GM23338 (cell line): ENCODE measurements at regions not wholly inside any gene's neighbourhood (a gene's known extent, or its start where the extent isn't known, plus 50 kb on each side); places are given as distances from the start of the nearest gene placed in this dataset.

ENCODE experiments used
- ATAC-seq: fragments of 200-7000 bp; cut with Tn5 transposase; 3 replicates; pipeline ENCODE4 v1.9.1; 2020
- DNase-seq: peaks from one replicate; pipeline ENCODE4 v3.0.0-alpha.2; 2015; ENCODE audit warnings: low spot score
- H2AFZ ChIP-seq: fragments of 200-600 bp; sonication (generic); 2 replicates; pipeline ENCODE4 v1.8.0; 2016; ENCODE audit warnings: antibody characterized with exemption, mild to moderate bottlenecking, moderate library complexity
- H3F3A ChIP-seq: fragments of 200-600 bp; sonication (generic); replicated peaks from 2 replicates; pipeline ENCODE4 v1.8.0; 2017; ENCODE audit warnings: antibody characterized with exemption, mixed run types, low read depth
- H3K27ac ChIP-seq: fragments of 200-600 bp; sonication (generic); 2 replicates; pipeline ENCODE4 v1.6.1; 2016; ENCODE audit warnings: low read depth
- H3K27me3 ChIP-seq: fragments of 200-600 bp; sonication (generic); 2 replicates; pipeline ENCODE4 v1.8.0; 2016; ENCODE audit warnings: mild to moderate bottlenecking, mixed run types, moderate library complexity; ENCODE audit not compliant: insufficient read depth
- H3K36me3 ChIP-seq: fragments of 200-600 bp; sonication (generic); 2 replicates; pipeline ENCODE4 v1.8.0; 2016; ENCODE audit warnings: mild to moderate bottlenecking; ENCODE audit not compliant: insufficient read depth
- H3K4me1 ChIP-seq: fragments of 200-600 bp; sonication (generic); 2 replicates; pipeline ENCODE4 v1.8.0; 2016; ENCODE audit warnings: mild to moderate bottlenecking, moderate library complexity; ENCODE audit not compliant: insufficient read depth
- H3K4me2 ChIP-seq: fragments of 200-600 bp; sonication (generic); 2 replicates; pipeline ENCODE4 v1.7.1; 2017; ENCODE audit warnings: mixed run types
- H3K4me3 ChIP-seq: fragments of 200-600 bp; sonication (generic); 2 replicates; pipeline ENCODE4 v1.6.1; 2016; ENCODE audit warnings: mixed run types
- H3K79me2 ChIP-seq: fragments of 200-600 bp; sonication (generic); replicated peaks from 2 replicates; pipeline ENCODE4 v1.8.0; 2017; ENCODE audit warnings: mild to moderate bottlenecking; ENCODE audit not compliant: insufficient read depth
- H3K9me2 ChIP-seq: fragments of 200-600 bp; sonication (generic); 2 replicates; pipeline ENCODE4 v1.8.0; 2017; ENCODE audit not compliant: insufficient read depth
- H4K20me1 ChIP-seq: fragments of 200-600 bp; sonication (generic); replicated peaks from 2 replicates; pipeline ENCODE4 v1.8.0; 2017; ENCODE audit warnings: mild to moderate bottlenecking; ENCODE audit not compliant: insufficient read depth
- H3K27ac Mint-ChIP-seq: 2 replicates; pipeline ENCODE4 v1.8.0; 2020; ENCODE audit warnings: inconsistent platforms, mild to moderate bottlenecking, moderate library complexity, mixed read lengths
- H3K27me3 Mint-ChIP-seq: 3 replicates; pipeline ENCODE4 v1.8.0; 2022; ENCODE audit warnings: low read depth, mild to moderate bottlenecking, moderate library complexity, mixed read lengths, inconsistent platforms; ENCODE audit not compliant: insufficient read depth, poor library complexity
- H3K36me3 Mint-ChIP-seq: 3 replicates; pipeline ENCODE4 v1.8.0; 2021; ENCODE audit warnings: low read depth, mild to moderate bottlenecking, inconsistent platforms, moderate library complexity, mixed read lengths
- H3K4me1 Mint-ChIP-seq: 3 replicates; pipeline ENCODE4 v1.8.0; 2020; ENCODE audit warnings: mild to moderate bottlenecking, inconsistent platforms, mixed read lengths
- H3K4me3 Mint-ChIP-seq: 3 replicates; pipeline ENCODE4 v1.8.0; 2021; ENCODE audit warnings: moderate library complexity, mild to moderate bottlenecking, inconsistent platforms, mixed read lengths
- H3K9me3 Mint-ChIP-seq: 3 replicates; pipeline ENCODE4 v1.8.0; 2020; ENCODE audit warnings: moderate library complexity, mild to moderate bottlenecking, inconsistent platforms, mixed read lengths
- CREB1 ChIP-seq: fragments of 250-450 bp; sonication (Bioruptor Pico); IDR thresholded peaks from 2 replicates; pipeline ENCODE4 v1.5.0; 2020; ENCODE audit warnings: low read depth, mild to moderate bottlenecking, moderate library complexity
- ETS1 ChIP-seq: IDR thresholded peaks from 2 replicates; pipeline ENCODE4 v1.6.1; 2016; ENCODE audit warnings: antibody characterized with exemption
- EZH2 ChIP-seq: fragments of 200-600 bp; sonication (generic); IDR thresholded peaks from one replicate; pipeline ENCODE4 v1.8.0; 2017; ENCODE audit warnings: antibody characterized with exemption, mild to moderate bottlenecking, low read depth; ENCODE audit not compliant: unreplicated experiment
- EZH2phosphoT487 ChIP-seq: fragments of 200-600 bp; sonication (generic); IDR thresholded peaks from one replicate; pipeline ENCODE4 v1.8.1; 2018; ENCODE audit warnings: antibody characterized with exemption; ENCODE audit not compliant: unreplicated experiment
- JUNB ChIP-seq: IDR thresholded peaks from one replicate; pipeline ENCODE4 v1.6.1; 2016; ENCODE audit warnings: antibody characterized with exemption; ENCODE audit not compliant: unreplicated experiment
- NANOG ChIP-seq: IDR thresholded peaks from 2 replicates; pipeline ENCODE4 v1.6.1; 2016; ENCODE audit warnings: antibody characterized with exemption, borderline replicate concordance
- POLR2AphosphoS5 ChIP-seq: IDR thresholded peaks from 2 replicates; pipeline ENCODE4 v1.6.1; 2016; ENCODE audit warnings: antibody characterized with exemption, low read depth
- STAT1 ChIP-seq: IDR thresholded peaks from one replicate; pipeline ENCODE4 v1.6.1; 2016; ENCODE audit warnings: antibody characterized with exemption; ENCODE audit not compliant: unreplicated experiment
- ZNF114 ChIP-seq: fragments of 250-450 bp; sonication (Bioruptor Pico); IDR thresholded peaks from 2 replicates; pipeline ENCODE4 v1.5.0; 2020; ENCODE audit warnings: mild to moderate bottlenecking, moderate library complexity
- ZNF331 ChIP-seq: fragments of 250-450 bp; sonication (Bioruptor Pico); IDR thresholded peaks from 2 replicates; pipeline ENCODE4 v1.5.0; 2020; ENCODE audit warnings: low read depth, mild to moderate bottlenecking, moderate library complexity
- ZNF462 ChIP-seq: fragments of 250-450 bp; sonication (Bioruptor Pico); IDR thresholded peaks from 2 replicates; pipeline ENCODE4 v1.5.0; 2020; ENCODE audit warnings: mild to moderate bottlenecking, moderate library complexity
- TF ChIP-seq, protein P1 (sequence below): IDR thresholded peaks from one replicate; pipeline ENCODE4 v1.6.1; 2018; ENCODE audit warnings: antibody characterized with exemption; ENCODE audit not compliant: unreplicated experiment
- TF ChIP-seq, protein P2 (sequence below), 2 experiments: fragments of 200-600 bp in 1 of 2; sonication (generic) in 1 of 2; conservative IDR thresholded peaks; 2 replicates each; pipeline versions ENCODE4 v1.5.1 to v1.6.1; 2016 to 2017; ENCODE audit warnings: antibody characterized with exemption in 2 of 2, low read depth in 2 of 2, mild to moderate bottlenecking in 2 of 2, moderate library complexity in 1 of 2

GRCh38 chr2:237156857-237157779, 71.4 kb downstream of the COPS8 start:
- Mint-ChIP-seq H3K27me3 (peaks cover 3% of the 10 kb centered on the region), H3K4me1 (peaks cover 9% of the 10 kb centered on the region), H3K4me3 (no peak overlapping the region), H3K36me3 (no peaks in the 10 kb centered on the region), H3K9me3 (peaks cover 2% of the 10 kb centered on the region; the same call in 2 of the 3 replicates), H3K27ac (no peak overlapping the region)
- Histone ChIP-seq H3F3A (no peaks in the 10 kb centered on the region), H3K27me3 (no peaks in the 10 kb centered on the region), H4K20me1 (no peaks in the 10 kb centered on the region), H3K4me3 (no peak overlapping the region), H3K9me2 (0 out of 2 replicates have a peak, but pooled peaks cover 7% of the 10 kb centered on the region), H3K79me2 (no peaks in the 10 kb centered on the region), H3K4me1 (no peaks in the 10 kb centered on the region), H3K27ac (no peak overlapping the region), H2AFZ (peak overlapping the region; percentile 52; the same call in 1 of the 2 replicates), H3K4me2 (no peak overlapping the region), H3K36me3 (no peaks in the 10 kb centered on the region)
- TF ChIP-seq EZH2phosphoT487, result no peak
- TF ChIP-seq, protein P1, sequence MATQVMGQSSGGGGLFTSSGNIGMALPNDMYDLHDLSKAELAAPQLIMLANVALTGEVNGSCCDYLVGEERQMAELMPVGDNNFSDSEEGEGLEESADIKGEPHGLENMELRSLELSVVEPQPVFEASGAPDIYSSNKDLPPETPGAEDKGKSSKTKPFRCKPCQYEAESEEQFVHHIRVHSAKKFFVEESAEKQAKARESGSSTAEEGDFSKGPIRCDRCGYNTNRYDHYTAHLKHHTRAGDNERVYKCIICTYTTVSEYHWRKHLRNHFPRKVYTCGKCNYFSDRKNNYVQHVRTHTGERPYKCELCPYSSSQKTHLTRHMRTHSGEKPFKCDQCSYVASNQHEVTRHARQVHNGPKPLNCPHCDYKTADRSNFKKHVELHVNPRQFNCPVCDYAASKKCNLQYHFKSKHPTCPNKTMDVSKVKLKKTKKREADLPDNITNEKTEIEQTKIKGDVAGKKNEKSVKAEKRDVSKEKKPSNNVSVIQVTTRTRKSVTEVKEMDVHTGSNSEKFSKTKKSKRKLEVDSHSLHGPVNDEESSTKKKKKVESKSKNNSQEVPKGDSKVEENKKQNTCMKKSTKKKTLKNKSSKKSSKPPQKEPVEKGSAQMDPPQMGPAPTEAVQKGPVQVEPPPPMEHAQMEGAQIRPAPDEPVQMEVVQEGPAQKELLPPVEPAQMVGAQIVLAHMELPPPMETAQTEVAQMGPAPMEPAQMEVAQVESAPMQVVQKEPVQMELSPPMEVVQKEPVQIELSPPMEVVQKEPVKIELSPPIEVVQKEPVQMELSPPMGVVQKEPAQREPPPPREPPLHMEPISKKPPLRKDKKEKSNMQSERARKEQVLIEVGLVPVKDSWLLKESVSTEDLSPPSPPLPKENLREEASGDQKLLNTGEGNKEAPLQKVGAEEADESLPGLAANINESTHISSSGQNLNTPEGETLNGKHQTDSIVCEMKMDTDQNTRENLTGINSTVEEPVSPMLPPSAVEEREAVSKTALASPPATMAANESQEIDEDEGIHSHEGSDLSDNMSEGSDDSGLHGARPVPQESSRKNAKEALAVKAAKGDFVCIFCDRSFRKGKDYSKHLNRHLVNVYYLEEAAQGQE, result no peak
- no peak for TF ChIP-seq JUNB
- no peak for TF ChIP-seq ZNF462 (CRISPR knock-in tag)
- TF ChIP-seq, protein P2, sequence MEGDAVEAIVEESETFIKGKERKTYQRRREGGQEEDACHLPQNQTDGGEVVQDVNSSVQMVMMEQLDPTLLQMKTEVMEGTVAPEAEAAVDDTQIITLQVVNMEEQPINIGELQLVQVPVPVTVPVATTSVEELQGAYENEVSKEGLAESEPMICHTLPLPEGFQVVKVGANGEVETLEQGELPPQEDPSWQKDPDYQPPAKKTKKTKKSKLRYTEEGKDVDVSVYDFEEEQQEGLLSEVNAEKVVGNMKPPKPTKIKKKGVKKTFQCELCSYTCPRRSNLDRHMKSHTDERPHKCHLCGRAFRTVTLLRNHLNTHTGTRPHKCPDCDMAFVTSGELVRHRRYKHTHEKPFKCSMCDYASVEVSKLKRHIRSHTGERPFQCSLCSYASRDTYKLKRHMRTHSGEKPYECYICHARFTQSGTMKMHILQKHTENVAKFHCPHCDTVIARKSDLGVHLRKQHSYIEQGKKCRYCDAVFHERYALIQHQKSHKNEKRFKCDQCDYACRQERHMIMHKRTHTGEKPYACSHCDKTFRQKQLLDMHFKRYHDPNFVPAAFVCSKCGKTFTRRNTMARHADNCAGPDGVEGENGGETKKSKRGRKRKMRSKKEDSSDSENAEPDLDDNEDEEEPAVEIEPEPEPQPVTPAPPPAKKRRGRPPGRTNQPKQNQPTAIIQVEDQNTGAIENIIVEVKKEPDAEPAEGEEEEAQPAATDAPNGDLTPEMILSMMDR (conservative IDR thresholded peaks at IDR 0.05; ENCODE audit: low read depth in 2 of 2), result no peak
- TF ChIP-seq ZNF114 (CRISPR knock-in tag), result no peak
- TF ChIP-seq EZH2, result no peak
- no peak for TF ChIP-seq ETS1
- no peak for TF ChIP-seq CREB1 (CRISPR knock-in tag)
- no peak for TF ChIP-seq ZNF331 (CRISPR knock-in tag)
- TF ChIP-seq NANOG, result no peak
- TF ChIP-seq STAT1, result no peak
- no peak for TF ChIP-seq POLR2AphosphoS5
- ATAC-seq (no peak), DNase-seq (no peak)
